ENCODE measurements at regions not wholly inside any gene's neighbourhood (a gene's known extent, or its start where the extent isn't known, plus 50 kb on each side); places are given as distances from the start of the nearest gene placed in this dataset.
"Not testable (repeated sequence)": the region's sequence is repeated elsewhere in the genome, so short reads cannot be mapped to it uniquely, and the experiment has no call there.

- peak; percentile 66 for DNase-seq
Measured at GRCh38 chr9:31443630-31444457, 940.6 kb upstream of the ACO1 start.

- DNase-seq = no peak
Measured at GRCh38 chr9:31445357-31445756, 939.1 kb upstream of the ACO1 start.

GRCh38 chr9:31445960-31446359 lies 938.5 kb upstream of the ACO1 start:
- DNase-seq = no peak

- DNase-seq = no peak
Measured at GRCh38 chr9:31467075-31467474, 917.4 kb upstream of the ACO1 start.

- no peak for DNase-seq
Measured at GRCh38 chr9:31470051-31470450, 914.4 kb upstream of the ACO1 start.

GRCh38 chr9:31471010-31471409 lies 913.4 kb upstream of the ACO1 start:
- DNase-seq = peak; percentile 41

GRCh38 chr9:31486630-31487029 lies 897.8 kb upstream of the ACO1 start:
- DNase-seq = peak; percentile 60

GRCh38 chr9:31490551-31491106 lies 893.8 kb upstream of the ACO1 start:
- DNase-seq = no peak

- DNase-seq = no peak
Measured at GRCh38 chr9:31492229-31492628, 892.2 kb upstream of the ACO1 start.

GRCh38 chr9:31500422-31500821 lies 884.0 kb upstream of the ACO1 start:
- DNase-seq = no peak

GRCh38 chr9:31519011-31519410 lies 865.4 kb upstream of the ACO1 start:
- DNase-seq = peak; percentile 66

- DNase-seq = no peak
Measured at GRCh38 chr9:31519424-31519823, 865.0 kb upstream of the ACO1 start.

- no peak for DNase-seq
Measured at GRCh38 chr9:31519826-31520225, 864.6 kb upstream of the ACO1 start.

- no peak for DNase-seq
Measured at GRCh38 chr9:31520301-31521085, 864.0 kb upstream of the ACO1 start.

GRCh38 chr9:31535651-31536050 lies 848.8 kb upstream of the ACO1 start:
- no peak for DNase-seq

- no peak for DNase-seq
Measured at GRCh38 chr9:31536471-31536870, 848.0 kb upstream of the ACO1 start.

GRCh38 chr9:31541721-31542281 lies 842.6 kb upstream of the ACO1 start:
- DNase-seq = peak; percentile 69

- peak; percentile 94 for DNase-seq
Measured at GRCh38 chr9:31542384-31543055, 841.9 kb upstream of the ACO1 start.

GRCh38 chr9:31554941-31555340 lies 829.5 kb upstream of the ACO1 start:
- no peak for DNase-seq

- no peak for DNase-seq
Measured at GRCh38 chr9:31556667-31557463, 827.6 kb upstream of the ACO1 start.

GRCh38 chr9:31572190-31572589 lies 812.3 kb upstream of the ACO1 start:
- DNase-seq = not testable (repeated sequence)

GRCh38 chr9:31573561-31573960 lies 810.9 kb upstream of the ACO1 start:
- no peak for DNase-seq

Data from NCI-H69 (cell line).